ENCODE measurements at regions not wholly inside any gene's neighbourhood (a gene's known extent, or its start where the extent isn't known, plus 50 kb on each side); places are given as distances from the start of the nearest gene placed in this dataset.

- in situ Hi-C loops (cut with MboI; ENCODE audit: low pct_unique_long_range_greater_than_20kb, low sequenced_read_pairs, unreplicated experiment): no loop called here
- no peak for TF ChIP-seq CTCF (IDR thresholded peaks at IDR 0.05; ENCODE audit: extremely low read depth, insufficient read depth, missing control alignments)
- no peak for DNase-seq (ENCODE audit: low spot score)
Observed at GRCh38 chrX:149129767-149130166, 375.3 kb downstream of the IDS start.

- no peak for DNase-seq (ENCODE audit: low spot score)
- TF ChIP-seq CTCF (IDR thresholded peaks at IDR 0.05; ENCODE audit: extremely low read depth, insufficient read depth, missing control alignments): no peak
- in situ Hi-C loops (cut with MboI; ENCODE audit: low pct_unique_long_range_greater_than_20kb, low sequenced_read_pairs, unreplicated experiment): no loop called here
Observed at GRCh38 chrX:149124526-149125108, 380.5 kb downstream of the IDS start.

GRCh38 chrX:149121206-149121920, 383.7 kb downstream of the IDS start:
- in situ Hi-C loops (cut with MboI; ENCODE audit: low pct_unique_long_range_greater_than_20kb, low sequenced_read_pairs, unreplicated experiment): no loop called here
- no peak for DNase-seq (ENCODE audit: low spot score)
- no peak for TF ChIP-seq CTCF (IDR thresholded peaks at IDR 0.05; ENCODE audit: extremely low read depth, insufficient read depth, missing control alignments)

DNA sequence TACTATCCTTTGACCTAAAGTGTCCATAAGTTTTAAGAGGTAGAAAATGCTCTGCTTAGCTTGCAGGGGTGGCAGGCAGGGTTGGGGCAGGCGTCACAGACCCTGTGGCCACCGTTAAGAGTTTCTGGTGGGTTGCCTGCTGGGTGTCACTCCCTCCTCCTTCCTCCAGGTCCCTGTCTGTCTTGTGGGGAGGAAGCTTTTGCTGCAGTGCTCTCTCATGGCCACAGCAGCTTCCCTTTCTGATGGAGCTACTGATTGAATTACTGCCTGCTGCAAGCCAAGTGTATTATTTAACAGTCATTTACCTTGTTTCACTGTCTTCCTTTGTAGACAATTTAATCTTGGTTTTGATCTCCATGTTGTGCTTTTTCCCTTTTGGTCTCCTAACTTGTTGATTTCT, 384.6 kb downstream of the IDS start:
- no peak for DNase-seq (ENCODE audit: low spot score)

GRCh38 chrX:149114874-149115273, 390.2 kb downstream of the IDS start:
- in situ Hi-C loops (cut with MboI; ENCODE audit: low pct_unique_long_range_greater_than_20kb, low sequenced_read_pairs, unreplicated experiment): no loop called here
- no peak for TF ChIP-seq CTCF (IDR thresholded peaks at IDR 0.05; ENCODE audit: extremely low read depth, insufficient read depth, missing control alignments)
- no peak for DNase-seq (ENCODE audit: low spot score)

More for the DNA sequence above, 384.6 kb downstream of the IDS start:
- no peak for TF ChIP-seq CTCF (IDR thresholded peaks at IDR 0.05; ENCODE audit: extremely low read depth, insufficient read depth, missing control alignments)
- in situ Hi-C loops (cut with MboI; ENCODE audit: low pct_unique_long_range_greater_than_20kb, low sequenced_read_pairs, unreplicated experiment): no loop called here

DNA sequence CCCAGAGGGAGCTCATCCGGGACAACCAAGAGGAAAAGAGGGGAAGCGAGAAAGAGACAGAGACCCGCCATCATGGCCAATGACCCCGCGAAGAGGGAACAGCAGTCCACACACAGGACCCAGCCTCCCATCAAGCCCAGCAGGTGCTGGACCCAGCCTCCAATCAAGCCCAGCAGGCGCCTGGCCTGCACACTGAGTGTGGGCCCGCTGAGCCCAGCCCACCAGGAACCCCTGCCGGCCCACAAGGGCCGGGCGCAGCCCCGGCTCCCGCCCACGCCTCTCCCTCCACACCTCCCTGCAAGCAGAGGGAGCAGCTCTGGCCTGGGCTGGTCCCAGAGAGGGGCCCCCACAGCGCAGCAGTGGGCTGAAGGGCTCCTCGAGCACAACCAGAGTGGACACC, 391.1 kb downstream of the IDS start:
- no peak for TF ChIP-seq CTCF (IDR thresholded peaks at IDR 0.05; ENCODE audit: extremely low read depth, insufficient read depth, missing control alignments)
- in situ Hi-C loops (cut with MboI; ENCODE audit: low pct_unique_long_range_greater_than_20kb, low sequenced_read_pairs, unreplicated experiment): no loop called here
- DNase-seq (ENCODE audit: low spot score): no peak
